ENCODE measurements at regions not wholly inside any gene's neighbourhood (a gene's known extent, or its start where the extent isn't known, plus 50 kb on each side); places are given as distances from the start of the nearest gene placed in this dataset.

DNA sequence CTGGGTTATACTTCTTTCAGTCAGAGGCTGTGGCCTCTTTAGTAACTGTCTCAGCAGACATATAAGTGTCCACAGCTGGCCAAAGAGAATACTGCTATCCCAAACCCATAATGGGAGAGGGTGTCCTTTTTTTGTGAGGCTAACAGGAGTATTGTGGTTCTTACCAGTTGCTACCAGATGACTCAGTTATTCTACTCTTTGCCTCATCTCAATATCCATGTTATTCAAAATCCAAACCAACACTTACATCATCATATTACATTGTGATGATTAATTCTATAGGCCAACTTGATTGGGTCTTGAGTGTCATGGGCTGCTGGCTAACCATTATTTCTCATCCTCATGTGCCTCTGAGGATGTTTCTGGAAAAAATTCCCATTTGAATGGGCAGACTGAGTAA lies 120.9 kb downstream of the TMEM168 start:
- TF ChIP-seq, protein P1, sequence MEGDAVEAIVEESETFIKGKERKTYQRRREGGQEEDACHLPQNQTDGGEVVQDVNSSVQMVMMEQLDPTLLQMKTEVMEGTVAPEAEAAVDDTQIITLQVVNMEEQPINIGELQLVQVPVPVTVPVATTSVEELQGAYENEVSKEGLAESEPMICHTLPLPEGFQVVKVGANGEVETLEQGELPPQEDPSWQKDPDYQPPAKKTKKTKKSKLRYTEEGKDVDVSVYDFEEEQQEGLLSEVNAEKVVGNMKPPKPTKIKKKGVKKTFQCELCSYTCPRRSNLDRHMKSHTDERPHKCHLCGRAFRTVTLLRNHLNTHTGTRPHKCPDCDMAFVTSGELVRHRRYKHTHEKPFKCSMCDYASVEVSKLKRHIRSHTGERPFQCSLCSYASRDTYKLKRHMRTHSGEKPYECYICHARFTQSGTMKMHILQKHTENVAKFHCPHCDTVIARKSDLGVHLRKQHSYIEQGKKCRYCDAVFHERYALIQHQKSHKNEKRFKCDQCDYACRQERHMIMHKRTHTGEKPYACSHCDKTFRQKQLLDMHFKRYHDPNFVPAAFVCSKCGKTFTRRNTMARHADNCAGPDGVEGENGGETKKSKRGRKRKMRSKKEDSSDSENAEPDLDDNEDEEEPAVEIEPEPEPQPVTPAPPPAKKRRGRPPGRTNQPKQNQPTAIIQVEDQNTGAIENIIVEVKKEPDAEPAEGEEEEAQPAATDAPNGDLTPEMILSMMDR (IDR thresholded peaks at IDR 0.05): no peak
- no peak for TF ChIP-seq POLR2A (IDR thresholded peaks at IDR 0.05)

Measured in testis (tissue), 2 donors.